ENCODE measurements at regions not wholly inside any gene's neighbourhood (a gene's known extent, or its start where the extent isn't known, plus 50 kb on each side); places are given as distances from the start of the nearest gene placed in this dataset.

DNA sequence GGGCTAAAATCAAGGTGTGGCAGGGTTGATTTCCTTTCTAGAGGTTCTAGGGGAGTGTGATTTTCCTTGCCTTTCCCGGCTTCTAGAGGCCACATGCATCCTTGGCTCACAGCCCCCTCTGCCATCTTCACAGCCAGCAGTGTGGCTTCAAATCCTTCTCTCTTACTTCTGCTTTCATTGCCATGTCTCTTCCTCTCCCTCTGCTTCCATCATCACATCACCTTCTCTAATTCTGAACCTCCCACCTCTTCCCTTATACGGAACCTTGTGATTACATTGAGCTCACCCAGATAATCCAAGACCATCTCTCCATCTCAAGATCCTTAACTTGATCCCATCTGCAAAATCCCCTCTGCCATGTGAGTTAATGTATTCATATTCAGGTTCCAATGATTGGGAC is 56.2 kb upstream of the RMDN2 start:
- no peak for DNase-seq

DNA sequence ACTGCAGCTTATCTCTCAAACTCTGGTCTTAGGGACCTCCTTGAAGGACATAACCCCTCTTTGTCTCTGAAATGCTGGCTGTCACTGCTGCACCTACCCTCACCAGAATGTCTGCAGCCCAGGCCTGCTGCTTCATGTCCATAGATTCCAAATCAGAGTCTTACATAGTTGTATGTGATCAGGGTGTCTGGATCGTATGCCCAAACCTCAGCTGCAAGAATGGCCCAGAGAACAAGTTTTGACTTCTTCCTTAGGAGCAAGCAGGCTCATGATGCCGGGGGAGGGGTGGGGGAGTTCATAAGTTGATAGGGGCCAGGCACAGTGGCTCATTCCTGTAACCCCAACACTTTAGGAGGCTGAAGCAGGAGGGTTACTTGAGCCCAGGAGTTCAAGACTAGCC is 55.8 kb upstream of the RMDN2 start:
- DNase-seq, result no peak

DNA sequence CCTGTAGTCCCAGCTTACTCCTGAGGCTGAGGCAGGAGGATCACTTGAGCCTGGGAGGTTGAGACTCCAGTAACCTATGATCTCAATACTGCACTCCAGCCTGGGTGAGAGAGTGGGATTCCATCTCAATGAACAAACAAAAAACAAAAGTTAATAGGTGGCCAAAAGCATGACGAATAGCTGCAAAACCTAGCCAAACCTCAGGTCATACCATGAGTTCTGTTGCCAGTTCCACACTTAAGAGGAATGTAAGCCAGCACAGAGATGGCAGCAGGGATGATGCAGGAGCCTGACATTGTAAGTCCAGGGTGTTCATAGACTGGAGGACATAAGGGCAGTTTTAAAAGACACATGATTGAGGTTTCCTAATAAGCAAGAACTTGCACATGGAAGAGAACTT is 55.3 kb upstream of the RMDN2 start:
- no peak for DNase-seq

DNA sequence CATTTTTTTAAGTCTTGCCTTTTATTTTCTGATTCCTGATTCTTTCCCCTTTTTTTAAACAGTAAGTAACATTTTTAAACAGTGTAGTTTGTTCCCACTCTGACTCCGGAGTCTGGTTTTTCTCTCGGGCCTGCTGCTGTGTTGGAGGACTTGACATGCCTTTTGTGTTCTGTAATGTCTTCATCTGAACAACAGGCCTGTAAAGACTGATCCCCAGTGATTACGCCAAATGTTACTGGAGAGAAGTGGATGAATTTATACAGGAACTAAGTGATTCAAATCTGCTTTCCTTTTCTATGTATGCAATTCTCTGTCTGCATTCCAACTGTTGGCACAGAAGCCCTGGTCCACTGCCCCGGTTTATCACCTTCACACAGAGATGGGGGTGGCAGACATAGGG is 54.3 kb upstream of the RMDN2 start:
- no peak for DNase-seq

DNA sequence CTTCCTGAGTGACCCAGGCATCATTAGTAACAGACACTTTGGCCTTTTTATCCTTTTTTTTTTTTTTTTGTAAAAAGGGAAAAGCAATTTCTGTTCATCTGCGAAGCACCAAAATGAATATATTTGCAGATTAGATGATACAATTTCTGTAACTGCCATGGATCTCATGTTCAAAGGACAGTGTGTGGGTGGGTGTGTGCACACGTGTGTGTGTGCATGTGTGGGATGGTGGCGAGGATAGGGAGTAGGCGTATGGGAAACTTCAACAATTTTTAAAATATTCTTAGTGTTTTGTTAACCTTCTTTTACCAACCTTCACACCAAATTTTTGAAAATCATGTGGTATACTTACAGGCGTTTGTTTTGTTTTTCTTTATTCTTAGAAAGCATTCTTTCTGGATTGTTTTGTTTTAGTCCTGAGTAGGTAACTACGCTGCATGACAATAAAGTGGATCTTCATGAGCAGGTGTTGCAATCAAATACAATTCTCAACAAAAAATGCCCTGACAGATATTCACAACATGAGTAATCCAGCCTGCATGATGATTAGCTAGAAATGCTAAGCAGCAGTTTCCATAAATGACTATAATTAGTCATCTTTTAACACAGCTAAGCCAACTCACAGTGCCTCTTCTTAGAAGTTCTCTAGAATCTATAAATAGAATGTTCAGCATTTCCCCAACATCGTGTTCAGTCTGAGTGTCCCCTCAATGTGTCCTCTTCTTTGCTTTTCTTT is 53.5 kb upstream of the RMDN2 start:
- no peak for DNase-seq

DNA sequence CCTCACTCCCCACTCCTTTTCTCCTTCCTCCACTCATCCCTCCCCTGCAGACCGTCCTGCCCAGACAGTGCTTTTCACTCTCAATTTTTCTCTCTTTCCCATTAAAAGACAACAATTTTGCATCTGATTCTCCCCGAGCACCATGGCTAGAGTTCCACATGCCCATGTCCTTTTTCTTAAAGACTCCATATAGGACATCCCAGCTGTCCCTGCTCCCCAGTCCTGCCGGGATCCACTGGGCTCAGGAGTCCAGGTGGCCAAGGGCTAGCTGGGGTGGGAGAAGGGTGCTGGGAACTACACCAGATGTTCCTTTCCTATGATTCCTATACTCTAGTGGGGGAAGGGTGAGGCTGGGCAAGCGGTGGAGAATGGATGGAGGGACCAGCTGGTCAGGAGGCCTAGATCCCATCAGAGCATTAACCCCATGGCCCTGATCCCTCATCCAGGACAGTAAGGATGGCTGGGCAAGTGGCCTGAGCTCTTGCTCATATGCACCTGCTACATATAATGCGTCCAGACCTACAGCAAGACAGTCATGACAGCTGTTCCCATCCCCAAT is 52.8 kb upstream of the RMDN2 start:
- DNase-seq, result no peak

DNA sequence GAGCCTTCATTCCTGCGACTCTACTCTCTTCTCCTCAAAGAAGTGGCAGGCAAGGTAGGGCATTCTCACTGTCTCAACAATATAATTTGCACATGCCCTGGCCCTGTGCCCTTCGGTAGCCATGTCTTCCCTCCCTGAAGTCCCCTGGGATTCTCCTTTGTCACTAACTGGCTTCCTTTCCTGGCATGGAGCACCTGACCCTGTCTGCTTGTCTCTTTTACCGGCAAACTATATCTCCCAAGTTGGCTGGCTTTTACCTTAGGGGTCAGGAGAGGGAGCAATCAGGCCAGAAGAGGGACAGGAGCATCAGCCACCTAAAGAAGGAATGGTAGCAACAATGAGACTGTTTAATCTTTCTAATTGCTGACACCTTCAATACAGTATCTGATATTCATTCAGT is 51.9 kb upstream of the RMDN2 start:
- DNase-seq, result no peak

DNA sequence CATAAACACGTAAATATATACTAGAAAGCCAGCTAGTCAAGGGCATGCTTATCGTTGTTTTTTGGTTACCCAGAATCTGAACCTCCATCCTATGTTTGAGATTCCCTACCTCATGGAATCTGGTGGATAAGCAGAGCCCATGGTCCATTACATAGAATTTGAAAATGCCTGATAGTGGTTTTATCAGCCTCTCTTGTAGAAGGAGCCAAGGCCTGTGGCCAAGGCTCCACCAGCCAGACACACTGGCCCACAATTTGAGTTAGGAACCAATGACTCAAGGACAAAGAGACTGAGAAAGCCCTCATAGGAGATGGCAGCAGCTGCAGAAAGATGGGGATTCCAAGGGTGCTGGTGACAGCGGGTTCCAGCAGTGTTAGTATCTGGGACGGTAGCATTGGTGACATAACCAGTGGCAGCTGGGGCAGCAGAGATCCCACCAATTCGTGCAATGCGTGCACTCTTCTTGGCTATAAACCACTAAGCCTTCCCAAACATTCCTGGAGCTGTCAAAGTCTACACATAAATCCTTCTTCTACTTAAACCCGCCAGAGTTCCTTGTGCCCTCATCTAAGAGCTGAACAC is 51.2 kb upstream of the RMDN2 start:
- DNase-seq, result no peak

DNA sequence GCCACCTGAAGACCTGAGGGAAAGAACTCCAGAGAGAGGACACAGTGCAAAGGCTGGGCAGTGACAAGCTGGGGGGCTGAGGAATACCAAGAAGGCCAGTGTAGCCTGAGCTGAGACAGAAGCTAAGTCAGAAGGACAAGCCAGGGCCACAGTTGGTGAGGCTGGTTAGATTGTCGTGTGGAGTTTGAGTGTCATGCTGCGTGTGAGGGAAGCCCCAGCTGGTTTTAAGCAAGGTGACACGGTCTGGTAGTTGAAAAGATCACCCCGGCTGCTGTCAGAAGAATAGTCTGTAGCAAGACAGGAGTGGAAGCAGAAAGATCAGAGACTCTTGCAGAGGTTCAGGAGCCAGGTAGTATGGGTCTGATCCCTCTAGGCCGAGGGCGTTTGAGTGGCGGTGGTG is 50.6 kb upstream of the RMDN2 start:
- no peak for DNase-seq

All from NCI-H1092 treated with DMSO at 0.1 percent for 48 hours (cell line).